Esophagus squamous epithelium (tissue), 5 donors: ENCODE measurements at regions not wholly inside any gene's neighbourhood (a gene's known extent, or its start where the extent isn't known, plus 50 kb on each side); places are given as distances from the start of the nearest gene placed in this dataset.

Experiments used
- DNase-seq: peaks from one replicate; lab custom pipeline; 2025; lab: John Stamatoyannopoulos, UW
- H3K27ac ChIP-seq, 4 donors: fragments of 200-600 bp; sonication (generic); one replicate each; pipeline ENCODE4 v1.5.1; 2016 to 2019; ENCODE audit warnings: mild to moderate bottlenecking in 1 of 4
- H3K27me3 ChIP-seq, 4 donors: fragments of 200-600 bp; sonication (generic); 1 replicate in 3 of 4; 2 replicates in 1 of 4; pipeline versions ENCODE4 v1.5.1 to v1.6.0; 2017 to 2021; ENCODE audit warnings: antibody characterized with exemption in 1 of 4
- H3K36me3 ChIP-seq, 3 donors: fragments of 200-600 bp; sonication (generic); one replicate each; pipeline ENCODE4 v1.5.1; 2016 to 2019
- H3K4me1 ChIP-seq, 3 donors: fragments of 200-600 bp; sonication (generic); one replicate each; pipeline ENCODE4 v1.5.1; 2017 to 2019
- H3K4me3 ChIP-seq, 4 donors: fragments of 200-600 bp; sonication (generic); 1 replicate in 3 of 4; 2 replicates in 1 of 4; pipeline ENCODE4 v1.5.1; 2016 to 2019; ENCODE audit warnings: mild to moderate bottlenecking in 2 of 4, moderate library complexity in 1 of 4
- H3K9me3 ChIP-seq, 3 donors: fragments of 200-600 bp; sonication (generic); one replicate each; pipeline ENCODE4 v1.5.1; 2016 to 2019
- CTCF ChIP-seq, 6 experiments: fragments of 450-650 bp in 4 of 6; fragments of 200-600 bp in 2 of 6; sonication (generic) in 2 of 6; IDR thresholded peaks; one replicate each; pipeline ENCODE4 v1.5.1; 2016 to 2019; ENCODE audit warnings: antibody characterized with exemption in 6 of 6, mild to moderate bottlenecking in 4 of 6, moderate library complexity in 4 of 6
- POLR2A ChIP-seq, 4 donors: fragments of 450-650 bp; IDR thresholded peaks; one replicate each; pipeline ENCODE4 v1.6.1; 2017; ENCODE audit warnings: antibody characterized with exemption in 4 of 4, mild to moderate bottlenecking in 4 of 4, moderate library complexity in 3 of 4
- WGBS, 2 donors: methylation state at CpG; one replicate each; pipeline ENCODE4 v1.1.5; 2018; 5-methylcytosine and 5-hydroxymethylcytosine counted together
- intact Hi-C: fragments of 100-400 bp; cut with DNase I; formaldehyde crosslinking; loops from one replicate; pipeline ENCODE4 v1.15.0; 2022
- donor health status: DM: yes; HTN: yes; CAD: no.

- Histone ChIP-seq H3K36me3 (no peaks in the 10 kb centered on the region), H3K27ac (no peak overlapping the region), H3K27me3 (no peaks in the 10 kb centered on the region), H3K4me1 (no peaks in the 10 kb centered on the region), H3K4me3 (no peak overlapping the region), H3K9me3 (no peaks in the 10 kb centered on the region)
- intact Hi-C loops = no loop called here
- TF ChIP-seq CTCF (IDR thresholded peaks at IDR 0.05) (no peak), POLR2A (IDR thresholded peaks at IDR 0.05) (no peak)
- no peak for DNase-seq
Observed at GRCh38 chr9:81462801-81463200, 226.5 kb downstream of the TLE1 start.

GRCh38 chr9:81461196-81461595, 228.2 kb downstream of the TLE1 start:
- DNase-seq = no peak
- no peaks in the 10 kb centered on the region for H3K4me1 ChIP-seq
- H3K27me3 ChIP-seq = no peaks in the 10 kb centered on the region
- no peaks in the 10 kb centered on the region for H3K9me3 ChIP-seq
- TF ChIP-seq CTCF (IDR thresholded peaks at IDR 0.05) = no peak
- no peak for TF ChIP-seq POLR2A (IDR thresholded peaks at IDR 0.05)
- WGBS, 2 donors = 68% methylated on average over 5 of the region's 5 CpGs
- no peaks in the 10 kb centered on the region for H3K36me3 ChIP-seq
- intact Hi-C loops = no loop called here
- no peak overlapping the region for H3K4me3 ChIP-seq
- H3K27ac ChIP-seq = no peak overlapping the region

GRCh38 chr9:81460693-81461092, 228.7 kb downstream of the TLE1 start:
- DNase-seq = no peak
- Histone ChIP-seq H3K4me1 (no peaks in the 10 kb centered on the region), H3K36me3 (no peaks in the 10 kb centered on the region), H3K27me3 (no peaks in the 10 kb centered on the region), H3K27ac (no peak overlapping the region), H3K4me3 (no peak overlapping the region), H3K9me3 (no peaks in the 10 kb centered on the region)
- WGBS, 2 donors = 37 to 57% methylated on average over 1 of the region's 1 CpG
- intact Hi-C loops = no loop called here
- TF ChIP-seq CTCF (IDR thresholded peaks at IDR 0.05) (no peak), POLR2A (IDR thresholded peaks at IDR 0.05) (no peak)

- H3K27me3 ChIP-seq = no peaks in the 10 kb centered on the region
- H3K36me3 ChIP-seq = no peaks in the 10 kb centered on the region
- TF ChIP-seq CTCF (IDR thresholded peaks at IDR 0.05) = no peak
- no peak for TF ChIP-seq POLR2A (IDR thresholded peaks at IDR 0.05)
- H3K4me3 ChIP-seq = no peak overlapping the region
- intact Hi-C loops = no loop called here
- no peaks in the 10 kb centered on the region for H3K4me1 ChIP-seq
- H3K9me3 ChIP-seq = no peaks in the 10 kb centered on the region
- no peak for DNase-seq
- no peak overlapping the region for H3K27ac ChIP-seq
Observed at GRCh38 chr9:81459591-81459990, 229.8 kb downstream of the TLE1 start.

- no peaks in the 10 kb centered on the region for H3K9me3 ChIP-seq
- no peak overlapping the region for H3K27ac ChIP-seq
- DNase-seq = no peak
- H3K27me3 ChIP-seq = no peaks in the 10 kb centered on the region
- H3K36me3 ChIP-seq = no peaks in the 10 kb centered on the region
- TF ChIP-seq CTCF (IDR thresholded peaks at IDR 0.05) = no peak
- no peak for TF ChIP-seq POLR2A (IDR thresholded peaks at IDR 0.05)
- H3K4me1 ChIP-seq = no peaks in the 10 kb centered on the region
- intact Hi-C loops = no loop called here
- no peak overlapping the region for H3K4me3 ChIP-seq
- 34 to 55% methylated on average over 2 of the region's 2 CpGs for WGBS, 2 donors
Observed at GRCh38 chr9:81456431-81457006, 232.8 kb downstream of the TLE1 start.
